HG02642 (cell line): ENCODE measurements at regions not wholly inside any gene's neighbourhood (a gene's known extent, or its start where the extent isn't known, plus 50 kb on each side); places are given as distances from the start of the nearest gene placed in this dataset.

Experiments
- ATAC-seq: cut with Tn5 transposase; IDR thresholded peaks from one replicate; pipeline ENCODE4 v1.9.1; 2021; ENCODE audit warnings: mild to moderate bottlenecking; ENCODE audit not compliant: unreplicated experiment, poor library complexity

DNA sequence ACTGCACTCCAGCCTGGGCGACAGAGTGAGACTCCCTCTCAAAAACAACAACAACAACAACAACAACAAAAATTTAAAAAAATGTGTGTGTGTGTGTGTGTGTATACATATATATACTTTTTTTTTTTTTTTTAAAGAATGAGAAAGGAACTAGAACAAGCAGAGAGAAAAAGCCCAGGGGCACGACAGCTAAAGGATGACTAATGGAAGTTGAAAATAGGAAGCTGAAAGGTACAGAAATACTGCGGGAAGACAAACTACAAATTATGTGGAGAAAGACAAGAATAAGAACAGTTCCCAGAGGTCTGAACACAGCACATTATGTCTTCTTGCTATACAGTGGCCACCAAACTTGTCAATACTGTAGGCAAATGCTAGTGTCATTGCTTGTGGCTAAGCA is 141.9 kb upstream of the PRSS1 start:
- no peak for ATAC-seq

DNA sequence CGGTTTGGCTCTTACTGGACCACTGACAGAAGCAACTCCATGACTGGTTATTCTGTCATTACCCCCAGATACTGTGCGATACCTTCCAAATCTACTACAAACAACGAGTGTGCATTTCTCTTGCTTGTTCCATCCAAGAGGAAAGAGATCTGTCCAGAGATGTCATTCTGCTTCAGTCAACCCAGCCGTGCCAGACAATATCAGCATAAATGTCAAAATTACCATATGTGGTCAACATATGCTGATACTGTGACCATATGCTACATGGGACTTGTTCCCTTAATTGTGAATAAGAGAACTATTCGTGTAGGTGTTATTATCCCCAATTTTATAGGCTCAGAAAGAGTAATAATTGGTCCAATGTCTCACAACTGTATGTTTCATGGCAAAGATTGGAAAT is 143.2 kb upstream of the PRSS1 start:
- no peak for ATAC-seq

DNA sequence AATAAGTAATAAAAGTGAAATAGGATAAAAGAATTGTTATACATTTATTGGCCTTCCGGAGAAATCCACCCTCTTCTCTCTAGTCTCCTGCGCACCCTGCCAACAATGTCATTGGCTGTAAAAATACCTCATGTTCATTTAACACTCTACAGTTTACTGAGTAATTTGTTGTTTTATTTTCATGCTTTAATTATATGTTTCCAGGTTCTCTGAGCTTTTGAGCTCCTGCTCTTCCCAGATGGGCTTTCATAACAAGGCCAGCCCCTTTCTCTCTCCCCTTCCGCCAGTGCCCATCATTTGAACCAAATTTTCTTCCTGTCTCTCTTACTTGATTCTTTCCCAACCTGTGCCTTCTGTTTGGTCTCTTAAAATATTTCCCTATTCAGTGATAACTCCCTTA is 144.6 kb upstream of the PRSS1 start:
- ATAC-seq = no peak

DNA sequence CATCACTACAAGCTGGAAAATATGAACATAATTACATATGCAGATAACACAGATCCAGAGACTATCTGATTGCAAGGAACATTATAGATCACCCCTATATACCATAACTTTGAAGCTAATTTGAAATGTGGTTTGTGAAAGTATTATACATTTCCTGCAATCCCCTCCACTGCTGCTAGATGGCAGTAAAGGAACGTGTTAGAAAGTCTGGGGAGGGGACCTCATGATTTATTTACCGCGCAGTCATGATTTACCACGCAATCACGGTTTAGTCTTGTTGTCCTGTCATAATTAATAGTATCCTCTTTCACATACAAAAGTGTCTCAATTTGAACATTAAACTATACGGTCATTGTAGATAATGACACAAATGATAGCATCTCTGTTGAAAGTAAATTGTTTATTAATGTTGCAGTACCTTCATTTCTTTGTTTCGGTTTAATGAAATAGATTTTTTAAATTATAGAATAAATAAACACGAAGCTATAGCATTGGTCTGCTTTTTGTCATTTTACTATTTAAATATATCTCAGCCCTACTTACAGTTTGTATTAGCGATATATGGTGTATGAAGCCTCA is 145.3 kb upstream of the PRSS1 start:
- ATAC-seq = no peak

DNA sequence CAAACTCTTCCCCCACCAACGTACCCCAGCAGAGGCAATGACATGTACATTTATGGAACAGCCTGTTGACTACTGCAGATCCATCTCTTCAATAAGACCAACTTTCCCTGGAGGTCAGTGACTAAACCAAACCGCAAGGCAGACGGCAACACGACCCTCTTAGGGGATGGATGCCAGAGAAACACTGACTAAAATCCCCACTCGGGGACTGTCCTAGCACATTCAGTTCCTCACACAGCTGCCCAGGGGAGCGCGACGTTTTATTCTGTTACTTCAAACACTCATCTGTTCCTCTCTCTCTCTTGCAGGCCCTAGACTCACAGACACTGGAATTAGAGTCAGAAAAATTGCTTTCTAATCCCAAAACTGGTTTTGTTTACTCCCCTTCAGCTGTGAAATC is 146.5 kb upstream of the PRSS1 start:
- no peak for ATAC-seq

DNA sequence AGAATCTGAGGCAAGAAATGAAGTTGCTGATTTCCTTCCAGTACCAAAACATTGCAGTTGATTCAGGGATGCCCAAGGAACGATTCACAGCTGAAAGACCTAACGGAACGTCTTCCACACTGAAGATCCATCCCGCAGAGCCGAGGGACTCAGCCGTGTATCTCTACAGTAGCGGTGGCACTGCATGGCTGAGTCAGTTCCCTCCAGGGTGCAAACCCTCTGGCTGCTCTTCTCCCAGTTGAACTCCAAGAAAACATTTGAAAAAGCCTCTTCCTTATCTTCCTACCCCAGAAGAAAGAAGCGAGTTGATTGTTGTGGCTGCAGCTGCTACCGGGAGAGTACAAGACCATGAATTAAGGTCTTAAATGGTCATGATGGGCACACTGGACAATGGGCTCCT is 147.1 kb upstream of the PRSS1 start:
- ATAC-seq = no peak

DNA sequence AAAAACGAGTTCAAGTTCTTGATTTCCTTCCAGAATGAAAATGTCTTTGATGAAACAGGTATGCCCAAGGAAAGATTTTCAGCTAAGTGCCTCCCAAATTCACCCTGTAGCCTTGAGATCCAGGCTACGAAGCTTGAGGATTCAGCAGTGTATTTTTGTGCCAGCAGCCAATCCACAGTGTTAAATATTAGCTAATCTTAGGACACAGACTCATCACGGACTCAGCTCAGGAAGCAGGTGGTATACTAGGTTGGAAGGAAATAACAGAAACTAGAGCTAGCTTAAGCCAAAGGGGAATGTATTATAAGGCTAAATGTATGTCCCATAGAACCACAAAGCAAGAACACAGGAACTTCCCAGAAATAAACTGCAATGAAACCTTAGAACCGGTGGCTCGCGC is 151.0 kb upstream of the PRSS1 start:
- no peak for ATAC-seq

DNA sequence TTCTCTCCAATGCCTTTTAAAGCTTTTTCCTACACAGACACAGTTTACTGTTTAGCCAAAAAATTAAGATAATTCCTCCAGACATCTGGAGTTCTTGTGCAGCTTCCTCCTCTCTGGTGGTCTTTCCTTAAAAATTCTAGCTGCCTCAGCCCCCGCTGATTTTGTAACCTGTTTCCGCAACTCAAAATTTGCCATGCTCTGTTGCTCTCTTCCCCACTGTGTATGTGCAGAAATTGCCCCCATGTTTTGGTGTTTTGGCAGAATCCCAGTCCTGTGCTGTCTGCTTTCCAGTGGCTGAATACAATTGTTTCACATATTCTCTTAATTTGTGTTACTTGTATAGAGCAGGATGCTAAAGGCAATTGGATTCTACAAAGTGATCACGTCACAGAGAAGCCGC is 151.7 kb upstream of the PRSS1 start:
- no peak for ATAC-seq

DNA sequence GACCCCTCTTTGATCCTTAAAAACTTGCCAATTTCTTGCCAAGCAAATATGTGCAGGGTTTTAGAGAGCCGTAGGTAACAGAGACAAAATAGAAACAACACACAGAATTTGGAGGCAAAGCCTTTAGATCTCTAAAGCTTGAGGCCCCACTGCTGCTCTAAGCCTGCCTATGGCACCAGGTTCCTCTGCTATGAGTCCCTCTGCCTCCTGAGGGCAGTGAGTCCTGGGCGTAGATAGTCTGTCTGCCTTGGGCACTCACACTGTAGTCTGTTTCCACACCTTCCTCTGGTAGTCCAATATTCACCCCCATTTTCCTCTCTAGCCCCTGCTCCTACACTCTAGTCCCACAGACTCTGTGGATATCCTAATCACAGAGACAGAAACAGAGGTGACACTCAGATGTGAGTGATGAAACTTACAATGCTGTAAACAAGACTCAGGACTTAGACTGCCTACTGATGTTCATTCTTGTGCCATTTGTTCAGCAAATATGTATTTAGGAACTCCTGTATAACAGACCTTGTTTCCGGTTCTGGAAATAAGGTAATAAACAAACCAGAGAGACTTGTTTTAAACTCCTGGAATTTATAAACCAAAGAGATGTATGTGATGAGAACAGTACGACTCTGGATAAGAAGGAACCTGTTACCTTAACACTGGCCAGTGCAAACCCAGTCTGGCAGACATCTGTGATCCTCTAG is 153.3 kb upstream of the PRSS1 start:
- ATAC-seq = no peak

DNA sequence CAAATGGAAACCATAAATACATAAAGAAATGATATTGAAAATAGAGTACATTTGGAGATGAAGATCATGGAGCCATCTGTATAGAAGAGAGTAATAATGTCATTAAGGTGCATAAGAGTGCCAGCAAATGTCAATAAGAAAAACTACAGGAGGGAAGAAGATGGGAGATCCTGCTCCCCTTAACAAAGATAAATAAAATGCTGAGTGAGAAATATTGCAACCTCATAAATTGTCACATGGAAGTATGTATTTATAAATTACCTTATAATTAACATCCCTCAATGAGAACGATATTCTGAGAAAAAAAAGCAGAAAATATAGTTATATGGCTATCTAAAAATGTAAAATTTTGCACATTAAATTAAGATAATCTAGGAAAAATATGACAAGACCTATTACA is 155.2 kb upstream of the PRSS1 start:
- no peak for ATAC-seq

DNA sequence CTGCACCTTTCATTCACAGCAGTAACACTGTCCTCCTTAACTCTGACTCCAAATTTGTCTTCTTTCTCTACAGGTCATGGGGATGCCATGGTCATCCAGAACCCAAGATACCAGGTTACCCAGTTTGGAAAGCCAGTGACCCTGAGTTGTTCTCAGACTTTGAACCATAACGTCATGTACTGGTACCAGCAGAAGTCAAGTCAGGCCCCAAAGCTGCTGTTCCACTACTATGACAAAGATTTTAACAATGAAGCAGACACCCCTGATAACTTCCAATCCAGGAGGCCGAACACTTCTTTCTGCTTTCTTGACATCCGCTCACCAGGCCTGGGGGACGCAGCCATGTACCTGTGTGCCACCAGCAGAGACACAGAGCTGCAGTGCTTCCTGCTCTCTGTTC is 156.2 kb upstream of the PRSS1 start:
- no peak for ATAC-seq

DNA sequence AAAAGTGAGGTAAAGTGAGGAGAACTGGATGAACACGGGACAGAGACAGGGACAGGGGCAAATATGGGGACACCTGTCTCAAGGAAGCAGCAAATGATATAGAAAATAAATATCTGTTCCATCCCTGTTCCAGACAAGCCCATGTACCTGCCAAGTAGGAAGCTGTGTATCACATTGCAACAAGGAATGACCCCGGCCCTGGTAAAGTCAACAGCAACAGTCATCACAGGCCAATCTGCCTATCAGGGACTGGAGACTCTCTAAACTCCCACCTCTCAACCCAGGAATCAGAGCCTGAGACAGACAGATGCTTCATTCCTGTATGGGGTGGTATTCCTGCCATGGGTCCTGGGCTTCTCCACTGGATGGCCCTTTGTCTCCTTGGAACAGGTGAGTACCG is 156.6 kb upstream of the PRSS1 start:
- ATAC-seq = no peak

DNA sequence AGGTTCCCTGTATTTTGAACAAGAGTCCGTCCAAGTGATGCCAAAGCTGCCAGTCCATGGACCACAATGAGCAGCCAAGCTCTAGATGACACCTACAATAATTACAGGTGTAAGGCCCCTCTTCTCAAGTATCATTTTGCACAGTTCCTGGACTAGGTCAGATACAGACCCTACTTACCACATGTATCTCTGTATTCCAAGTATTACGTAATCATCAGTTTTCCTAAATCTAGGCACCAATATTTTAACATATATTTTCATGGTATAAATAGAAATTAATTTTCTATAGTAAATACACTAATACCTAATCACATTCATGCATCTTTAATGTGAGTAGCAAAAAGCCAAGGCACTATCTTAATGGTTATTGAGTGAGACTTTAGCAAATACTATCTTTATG is 157.0 kb upstream of the PRSS1 start:
- no peak for ATAC-seq

DNA sequence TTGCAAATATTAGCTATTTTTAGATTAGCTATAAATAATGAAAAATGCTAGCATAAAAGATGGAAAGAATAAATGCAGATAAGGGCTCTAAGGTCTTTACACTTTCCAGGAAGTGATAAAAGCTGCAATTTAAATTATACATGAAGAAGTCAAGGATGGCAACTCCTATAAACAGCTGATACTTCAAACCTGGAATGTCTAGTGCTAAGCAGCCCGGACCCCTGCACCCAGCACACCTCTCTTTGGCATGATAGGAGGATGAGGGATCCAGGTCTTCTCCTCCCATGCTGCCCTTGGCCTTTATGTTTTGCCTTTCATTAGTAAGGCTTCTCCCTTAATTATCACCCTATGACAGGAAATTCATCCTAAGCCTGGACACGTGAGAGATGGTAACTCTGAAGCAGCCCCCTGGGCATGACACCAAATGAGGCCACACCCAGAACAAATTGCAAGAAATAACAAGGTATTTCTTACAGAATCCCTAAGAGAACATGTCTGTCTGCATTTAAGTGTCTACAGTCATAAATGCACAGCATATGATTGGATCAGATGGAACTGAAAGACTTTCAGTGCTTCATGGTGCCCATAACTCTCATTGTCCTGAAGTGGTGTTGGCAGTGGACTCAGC is 158.3 kb upstream of the PRSS1 start:
- no peak for ATAC-seq

DNA sequence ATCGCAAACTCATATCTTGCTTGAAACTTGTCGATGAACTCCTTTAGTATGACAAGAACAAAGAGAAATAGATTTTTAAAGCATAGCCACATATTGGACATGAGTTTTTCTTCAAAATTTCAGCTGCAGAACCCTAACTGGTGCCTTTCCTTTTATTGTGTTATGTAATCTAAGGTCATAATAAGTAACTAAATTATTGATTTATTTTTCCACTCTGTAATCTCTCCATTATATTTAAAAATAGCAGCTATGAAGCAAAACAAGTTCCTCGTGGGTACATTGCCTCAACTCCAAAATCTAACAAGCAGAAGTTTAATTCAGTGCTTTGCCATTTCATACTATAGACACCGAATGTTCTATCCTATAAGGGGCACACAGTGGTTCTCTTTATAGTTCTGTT is 159.2 kb upstream of the PRSS1 start:
- no peak for ATAC-seq

DNA sequence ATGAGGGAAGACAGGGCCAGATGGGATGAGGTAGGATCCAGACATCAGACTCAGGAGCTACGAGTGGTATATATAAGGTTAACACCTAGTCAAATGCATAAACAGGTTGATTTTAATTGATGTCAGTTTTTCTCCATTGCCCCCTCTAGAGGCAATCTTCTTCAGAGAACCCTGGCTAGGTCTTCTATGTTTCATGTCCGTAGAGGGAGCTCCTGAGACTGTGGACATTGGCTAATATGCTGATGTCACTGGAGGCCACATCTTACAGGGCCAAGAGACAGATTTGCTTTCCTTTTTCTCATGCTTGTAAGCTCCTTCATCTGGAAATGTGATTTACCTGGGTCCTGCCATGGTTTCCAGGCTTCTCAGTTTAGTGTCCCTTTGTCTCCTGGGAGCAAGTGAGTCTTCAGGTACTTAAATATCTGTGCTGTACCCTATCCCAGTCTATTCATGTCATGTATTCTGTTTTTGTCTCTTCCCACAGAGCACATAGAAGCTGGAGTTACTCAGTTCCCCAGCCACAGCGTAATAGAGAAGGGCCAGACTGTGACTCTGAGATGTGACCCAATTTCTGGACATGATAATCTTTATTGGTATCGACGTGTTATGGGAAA is 161.6 kb upstream of the PRSS1 start:
- ATAC-seq = peak; percentile 76

DNA sequence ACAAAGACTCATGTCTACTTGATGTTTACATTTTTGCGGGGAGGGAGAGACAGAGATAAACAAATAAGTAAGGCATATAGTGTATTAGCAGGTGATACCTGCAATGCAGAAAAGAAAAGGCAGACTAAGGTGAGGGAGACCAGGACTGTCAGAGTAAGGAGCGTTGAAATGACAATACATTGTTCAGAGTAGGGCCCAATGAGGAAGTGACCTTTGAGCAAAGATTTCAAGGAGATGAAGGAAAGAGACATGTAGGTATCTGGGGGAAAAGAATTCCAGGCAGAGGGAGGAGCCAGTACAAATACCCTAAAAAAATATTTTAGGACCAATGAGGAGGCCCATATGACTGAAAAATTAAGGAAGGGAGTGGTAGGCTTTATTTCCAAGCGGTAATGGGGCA is 162.7 kb upstream of the PRSS1 start:
- ATAC-seq = no peak

DNA sequence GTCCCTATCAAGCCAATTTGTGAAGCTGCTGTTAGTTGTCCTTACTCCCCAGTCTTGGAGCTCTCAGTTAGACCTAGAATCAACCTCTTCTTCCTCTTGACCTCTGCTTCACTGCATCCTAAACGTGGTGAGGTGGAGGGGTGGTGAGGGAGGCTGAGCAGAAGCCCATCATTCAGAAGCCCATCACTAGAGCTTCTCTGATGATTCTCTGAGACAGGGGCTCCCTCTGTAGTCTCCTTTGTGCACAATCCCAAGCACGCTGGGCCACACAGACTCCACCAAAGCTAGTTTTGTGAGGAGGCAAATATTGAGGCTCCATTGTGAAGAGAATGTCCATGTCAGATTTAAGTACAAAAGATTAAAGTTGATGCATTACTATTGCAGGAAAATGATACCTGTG is 163.8 kb upstream of the PRSS1 start:
- no peak for ATAC-seq

DNA sequence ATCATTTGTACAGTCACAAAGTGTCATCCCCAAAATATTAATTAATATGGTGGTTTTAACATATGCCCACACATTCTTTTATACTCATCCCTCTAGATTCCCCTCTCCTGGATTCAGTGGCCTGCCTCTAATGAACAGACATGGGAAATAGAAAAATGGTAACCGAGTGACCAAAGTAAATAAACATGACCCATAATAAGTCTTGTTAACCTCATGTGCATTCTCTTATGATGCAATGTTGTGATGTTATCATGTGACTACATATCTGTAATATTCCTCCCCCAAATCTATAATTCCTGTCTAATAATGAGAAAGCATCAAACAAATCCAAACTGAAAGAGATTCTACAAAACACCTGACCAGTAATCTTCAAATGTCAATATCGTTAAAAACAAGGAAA is 164.5 kb upstream of the PRSS1 start:
- no peak for ATAC-seq

DNA sequence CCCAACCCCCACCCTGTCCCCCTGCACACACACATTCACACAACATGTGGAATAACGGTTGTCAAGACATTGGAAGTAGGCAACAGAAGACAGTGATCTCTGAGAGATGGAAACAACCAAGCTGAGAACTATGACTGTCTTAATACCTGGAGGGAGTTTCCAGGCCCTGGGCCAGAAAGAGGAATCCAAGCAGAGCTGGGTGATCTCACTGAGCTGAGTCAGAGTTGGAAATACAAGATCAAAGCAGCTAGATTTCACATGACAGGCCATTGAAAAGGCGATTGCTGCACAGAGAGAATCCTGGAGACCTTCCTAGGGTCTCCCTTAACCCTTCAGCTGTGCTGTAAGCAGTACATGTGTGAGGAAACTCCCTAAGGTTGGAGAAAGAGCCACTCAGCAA is 165.8 kb upstream of the PRSS1 start:
- ATAC-seq = peak; percentile 69

DNA sequence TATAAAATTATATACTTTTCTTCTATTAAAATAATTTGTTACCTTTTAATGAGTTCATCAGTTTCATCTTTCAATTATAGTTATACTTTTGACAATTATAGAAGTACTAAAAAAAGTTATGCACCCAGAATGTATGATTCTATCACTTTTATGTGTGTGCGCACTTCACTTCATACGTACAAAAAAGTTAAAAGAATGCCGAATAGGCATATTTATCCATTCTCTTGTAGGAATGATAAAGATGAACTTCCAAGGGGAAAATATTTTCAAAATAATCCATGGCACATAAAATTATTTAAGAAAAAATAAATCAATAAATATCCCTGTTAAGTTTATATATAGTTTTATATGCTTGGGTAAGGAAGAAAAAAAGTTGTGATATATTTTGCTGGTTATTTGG is 166.9 kb upstream of the PRSS1 start:
- no peak for ATAC-seq

DNA sequence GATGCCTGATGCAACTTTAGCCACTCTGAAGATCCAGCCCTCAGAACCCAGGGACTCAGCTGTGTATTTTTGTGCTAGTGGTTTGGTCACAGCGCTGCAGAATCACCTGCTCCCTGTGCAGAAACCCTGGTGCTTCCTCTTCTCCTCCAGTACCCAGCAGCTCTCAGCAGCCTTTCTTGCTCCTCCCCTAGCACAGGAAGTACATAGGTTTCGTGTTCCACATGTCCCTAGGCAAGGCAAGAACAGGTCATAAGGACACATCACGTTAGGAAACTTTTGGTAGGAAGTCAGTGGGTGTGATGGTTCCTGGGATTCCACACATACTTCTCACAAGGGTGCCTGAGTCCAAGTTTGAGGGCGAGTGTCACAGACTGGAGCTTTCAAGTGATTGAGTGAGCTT is 167.9 kb upstream of the PRSS1 start:
- ATAC-seq = peak; percentile 78
